ENCODE measurements at regions not wholly inside any gene's neighbourhood (a gene's known extent, or its start where the extent isn't known, plus 50 kb on each side); places are given as distances from the start of the nearest gene placed in this dataset.

- Histone ChIP-seq H2BK12ac (ENCODE audit: low read depth, low read length) (no peak overlapping the region), H2BK5ac (ENCODE audit: low read depth, low read length) (no peak overlapping the region), H3K79me2 (ENCODE audit: control insufficient read depth in 1 of 2, insufficient read depth in 2 of 2, low read length in 2 of 2) (no peaks in the 10 kb centered on the region), H4K91ac (replicated peaks; ENCODE audit: insufficient read length, low read length) (no peak overlapping the region), H2BK20ac (ENCODE audit: low read length) (no peak overlapping the region), H4K5ac (ENCODE audit: insufficient read length, low read depth, low read length) (no peak overlapping the region), H3K23me2 (ENCODE audit: low read depth, low read length) (no peaks in the 10 kb centered on the region; the same call in 1 of the 2 replicates), H3K27me3 (replicated peaks in 1 of 4; ENCODE audit: control insufficient read depth in 3 of 4, extremely low read depth in 1 of 4, insufficient read depth in 3 of 4, low read length in 3 of 4) (no peaks in the 10 kb centered on the region), H4K20me1 (replicated peaks in 1 of 2; ENCODE audit: control insufficient read depth in 1 of 2, insufficient read depth in 2 of 2, low read length in 2 of 2) (no peaks in the 10 kb centered on the region), H2BK15ac (ENCODE audit: low read length) (no peak overlapping the region), H2BK120ac (replicated peaks; ENCODE audit: low read depth, low read length) (no peak overlapping the region), H3K9me3 (ENCODE audit: insufficient read depth in 2 of 2, low read depth in 1 of 2, low read length in 1 of 2) (no peaks in the 10 kb centered on the region), H3K56ac (replicated peaks; ENCODE audit: insufficient read length, low read depth, low read length) (no peak overlapping the region), H2AFZ (ENCODE audit: low read length) (no peak overlapping the region), H2AK5ac (ENCODE audit: low read depth, low read length) (no peak overlapping the region), H3K79me1 (ENCODE audit: low read depth, low read length) (no peaks in the 10 kb centered on the region), H3K36me3 (ENCODE audit: control insufficient read depth in 2 of 4, insufficient read depth in 4 of 4, low read length in 3 of 4) (no peaks in the 10 kb centered on the region), H3K9ac (replicated peaks in 1 of 4; ENCODE audit: extremely low read depth in 1 of 4, low read depth in 3 of 4, low read length in 3 of 4) (no peak overlapping the region), H4K8ac (ENCODE audit: extremely low read depth, insufficient read depth, low read length) (no peak overlapping the region), H3K18ac (ENCODE audit: extremely low read depth, low read length) (no peak overlapping the region), H3K4me2 (ENCODE audit: insufficient read depth in 1 of 2, low read depth in 2 of 2, low read length in 2 of 2) (no peak overlapping the region), H3K23ac (ENCODE audit: insufficient read length) (no peak overlapping the region), H3K4ac (replicated peaks; ENCODE audit: insufficient read length, low read depth, low read length) (no peak overlapping the region), H3K27ac (ENCODE audit: low read depth, low read length) (no peak overlapping the region), H3K14ac (ENCODE audit: insufficient read length) (no peak overlapping the region), H3K4me1 (replicated peaks in 1 of 4; ENCODE audit: control insufficient read depth in 3 of 4, insufficient read depth in 4 of 4, low read length in 3 of 4) (no peaks in the 10 kb centered on the region), H3K4me3 (ENCODE audit: extremely low read depth in 1 of 4, insufficient read depth in 2 of 4, low read depth in 3 of 4, low read length in 4 of 4) (no peak overlapping the region)
- FAIRE-seq (no peak), DNase-seq (ENCODE audit: low read depth in 1 of 2, low spot score in 2 of 2) (no peak)
- 86% methylated on average over 1 of the region's 1 CpG; no CpG with 5 or more reads in 1 of the 2 experiments for WGBS, 2 experiments (ENCODE audit: extremely low coverage in 1 of 2, insufficient coverage in 1 of 2, insufficient read length in 1 of 2, insufficient replicate concordance in 2 of 2, low coverage in 1 of 2, low lambda C conversion rate in 2 of 2, missing lambda C conversion rate in 1 of 2)
- CTCF ChIA-PET (ENCODE audit: partially characterized antibody), result no interaction called here
- POLR2A ChIA-PET (ENCODE audit: partially characterized antibody), result no interaction called here
- TF ChIP-seq HDAC6 (IDR thresholded peaks at IDR 0.05; ENCODE audit: low read depth, low read length) (no peak), SAP30 (IDR thresholded peaks at IDR 0.05; ENCODE audit: insufficient read depth, insufficient replicate concordance, low read length) (no peak), TAF1 (IDR thresholded peaks at IDR 0.05; ENCODE audit: low read depth, low read length) (no peak)
These were observed 908.5 kb upstream of the SEMA6D start for GRCh38 chr15:46808834-46809233.

All from H1 (cell line).